ENCODE measurements at regions not wholly inside any gene's neighbourhood (a gene's known extent, or its start where the extent isn't known, plus 50 kb on each side); places are given as distances from the start of the nearest gene placed in this dataset.

GRCh38 chr5:53172630-53173029 lies 63.1 kb upstream of the MOCS2 start:
- DNase-seq (ENCODE audit: insufficient read length, low spot score), result no peak
- TF ChIP-seq PAX5 (IDR thresholded peaks at IDR 0.05; ENCODE audit: insufficient read depth, low read length, severe bottlenecking) (no peak), POLR2A (IDR thresholded peaks at IDR 0.05; ENCODE audit: low read depth, low read length) (no peak), POLR2AphosphoS5 (IDR thresholded peaks at IDR 0.05; ENCODE audit: low read depth, low read length) (no peak), SPI1 (IDR thresholded peaks at IDR 0.05; ENCODE audit: low read depth, low read length) (no peak), TAF1 (IDR thresholded peaks at IDR 0.05; ENCODE audit: low read depth, low read length) (no peak), POU2F2 (IDR thresholded peaks at IDR 0.05; ENCODE audit: low read depth, low read length) (no peak)
- no peak for FAIRE-seq

GRCh38 chr5:53173083-53173482 lies 63.5 kb upstream of the MOCS2 start:
- TF ChIP-seq POLR2A (IDR thresholded peaks at IDR 0.05; ENCODE audit: low read depth, low read length) (no peak), SPI1 (IDR thresholded peaks at IDR 0.05; ENCODE audit: low read depth, low read length) (no peak), TAF1 (IDR thresholded peaks at IDR 0.05; ENCODE audit: low read depth, low read length) (no peak), POU2F2 (IDR thresholded peaks at IDR 0.05; ENCODE audit: low read depth, low read length) (no peak), POLR2AphosphoS5 (IDR thresholded peaks at IDR 0.05; ENCODE audit: low read depth, low read length) (no peak), PAX5 (IDR thresholded peaks at IDR 0.05; ENCODE audit: insufficient read depth, low read length, severe bottlenecking) (no peak)
- no peak for DNase-seq (ENCODE audit: insufficient read length, low spot score)

DNA sequence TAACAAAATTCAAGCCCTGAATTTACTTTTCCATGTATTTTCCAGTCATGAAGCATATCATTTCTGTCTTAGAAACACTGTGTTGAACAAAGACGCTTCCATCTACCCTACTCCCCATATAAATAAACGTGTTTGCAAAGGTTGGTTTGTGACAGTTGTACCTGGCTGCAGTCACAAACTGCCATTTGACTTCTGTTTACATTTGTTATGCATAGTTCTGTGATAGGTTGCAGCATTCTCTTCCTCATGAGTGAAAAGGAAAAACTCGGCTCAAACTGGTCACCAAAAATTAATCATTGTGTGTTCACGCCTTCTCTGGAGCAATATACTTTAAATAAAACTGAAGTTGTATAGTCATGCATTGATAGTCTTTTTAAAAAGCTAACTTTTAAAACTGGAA lies 69.3 kb upstream of the MOCS2 start:
- FAIRE-seq (no peak), DNase-seq (ENCODE audit: insufficient read length, low spot score) (no peak)
- TF ChIP-seq POU2F2 (IDR thresholded peaks at IDR 0.05; ENCODE audit: low read depth, low read length), result no peak
- no peak for TF ChIP-seq TAF1 (IDR thresholded peaks at IDR 0.05; ENCODE audit: low read depth, low read length)
- no peak for TF ChIP-seq POLR2A (IDR thresholded peaks at IDR 0.05; ENCODE audit: low read depth, low read length)
- no peak for TF ChIP-seq SPI1 (IDR thresholded peaks at IDR 0.05; ENCODE audit: low read depth, low read length)
- no peak for TF ChIP-seq PAX5 (IDR thresholded peaks at IDR 0.05; ENCODE audit: insufficient read depth, low read length, severe bottlenecking)
- TF ChIP-seq POLR2AphosphoS5 (IDR thresholded peaks at IDR 0.05; ENCODE audit: low read depth, low read length), result no peak

More at GRCh38 chr5:53173083-53173482, 63.5 kb upstream of the MOCS2 start:
- FAIRE-seq, result no peak

GRCh38 chr5:53179691-53180090 lies 70.1 kb upstream of the MOCS2 start:
- TF ChIP-seq POLR2AphosphoS5 (IDR thresholded peaks at IDR 0.05; ENCODE audit: low read depth, low read length) (no peak), PAX5 (IDR thresholded peaks at IDR 0.05; ENCODE audit: insufficient read depth, low read length, severe bottlenecking) (no peak), POU2F2 (IDR thresholded peaks at IDR 0.05; ENCODE audit: low read depth, low read length) (no peak), SPI1 (IDR thresholded peaks at IDR 0.05; ENCODE audit: low read depth, low read length) (no peak), TAF1 (IDR thresholded peaks at IDR 0.05; ENCODE audit: low read depth, low read length) (no peak), POLR2A (IDR thresholded peaks at IDR 0.05; ENCODE audit: low read depth, low read length) (no peak)

GRCh38 chr5:53180538-53180937 lies 71.0 kb upstream of the MOCS2 start:
- FAIRE-seq, result no peak
- no peak for DNase-seq (ENCODE audit: insufficient read length, low spot score)
- TF ChIP-seq SPI1 (IDR thresholded peaks at IDR 0.05; ENCODE audit: low read depth, low read length), result no peak
- no peak for TF ChIP-seq POLR2A (IDR thresholded peaks at IDR 0.05; ENCODE audit: low read depth, low read length)
- TF ChIP-seq PAX5 (IDR thresholded peaks at IDR 0.05; ENCODE audit: insufficient read depth, low read length, severe bottlenecking), result no peak
- no peak for TF ChIP-seq POLR2AphosphoS5 (IDR thresholded peaks at IDR 0.05; ENCODE audit: low read depth, low read length)
- no peak for TF ChIP-seq TAF1 (IDR thresholded peaks at IDR 0.05; ENCODE audit: low read depth, low read length)
- TF ChIP-seq POU2F2 (IDR thresholded peaks at IDR 0.05; ENCODE audit: low read depth, low read length), result no peak

More at GRCh38 chr5:53179691-53180090, 70.1 kb upstream of the MOCS2 start:
- no peak for DNase-seq (ENCODE audit: insufficient read length, low spot score)
- FAIRE-seq, result no peak

GRCh38 chr5:53180991-53181390 lies 71.4 kb upstream of the MOCS2 start:
- FAIRE-seq (no peak), DNase-seq (ENCODE audit: insufficient read length, low spot score) (no peak)
- TF ChIP-seq SPI1 (IDR thresholded peaks at IDR 0.05; ENCODE audit: low read depth, low read length) (no peak), PAX5 (IDR thresholded peaks at IDR 0.05; ENCODE audit: insufficient read depth, low read length, severe bottlenecking) (no peak), POLR2A (IDR thresholded peaks at IDR 0.05; ENCODE audit: low read depth, low read length) (no peak), POU2F2 (IDR thresholded peaks at IDR 0.05; ENCODE audit: low read depth, low read length) (no peak), TAF1 (IDR thresholded peaks at IDR 0.05; ENCODE audit: low read depth, low read length) (no peak), POLR2AphosphoS5 (IDR thresholded peaks at IDR 0.05; ENCODE audit: low read depth, low read length) (no peak)

- TF ChIP-seq POLR2A (IDR thresholded peaks at IDR 0.05; ENCODE audit: low read depth, low read length) (no peak), PAX5 (IDR thresholded peaks at IDR 0.05; ENCODE audit: insufficient read depth, low read length, severe bottlenecking) (no peak), TAF1 (IDR thresholded peaks at IDR 0.05; ENCODE audit: low read depth, low read length) (no peak), SPI1 (IDR thresholded peaks at IDR 0.05; ENCODE audit: low read depth, low read length) (no peak), POU2F2 (IDR thresholded peaks at IDR 0.05; ENCODE audit: low read depth, low read length) (no peak), POLR2AphosphoS5 (IDR thresholded peaks at IDR 0.05; ENCODE audit: low read depth, low read length) (no peak)
- FAIRE-seq (no peak), DNase-seq (ENCODE audit: insufficient read length, low spot score) (no peak)
Observed at GRCh38 chr5:53183880-53184279, 74.3 kb upstream of the MOCS2 start.

- FAIRE-seq, result no peak
- no peak for DNase-seq (ENCODE audit: insufficient read length, low spot score)
- no peak for TF ChIP-seq POU2F2 (IDR thresholded peaks at IDR 0.05; ENCODE audit: low read depth, low read length)
- TF ChIP-seq SPI1 (IDR thresholded peaks at IDR 0.05; ENCODE audit: low read depth, low read length), result no peak
Observed at GRCh38 chr5:53191548-53192165, 82.1 kb upstream of the MOCS2 start.

DNA sequence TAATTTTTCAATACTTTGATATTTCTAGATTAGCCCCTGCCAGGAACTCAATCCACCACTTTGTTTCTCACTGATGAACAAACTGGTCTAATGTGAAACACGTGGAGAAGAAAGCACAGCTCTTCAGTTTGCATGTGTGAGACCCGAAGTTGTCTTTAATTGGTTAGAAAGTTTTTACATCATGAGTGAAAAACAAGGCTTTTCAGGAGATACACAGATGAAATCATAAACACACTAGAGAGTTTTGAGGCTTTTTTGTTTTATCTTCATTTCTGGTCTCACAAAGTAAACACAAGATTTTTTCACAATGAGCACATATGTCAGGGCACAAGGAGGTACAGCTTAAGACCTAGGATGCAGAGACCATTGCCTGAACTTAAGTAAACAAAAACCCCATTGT lies 84.5 kb upstream of the MOCS2 start:
- DNase-seq (ENCODE audit: insufficient read length, low spot score), result no peak
- FAIRE-seq, result no peak
- no peak for TF ChIP-seq POLR2A (IDR thresholded peaks at IDR 0.05; ENCODE audit: low read depth, low read length)
- no peak for TF ChIP-seq TAF1 (IDR thresholded peaks at IDR 0.05; ENCODE audit: low read depth, low read length)
- TF ChIP-seq POLR2AphosphoS5 (IDR thresholded peaks at IDR 0.05; ENCODE audit: low read depth, low read length), result no peak
- no peak for TF ChIP-seq PAX5 (IDR thresholded peaks at IDR 0.05; ENCODE audit: insufficient read depth, low read length, severe bottlenecking)
- no peak for TF ChIP-seq POU2F2 (IDR thresholded peaks at IDR 0.05; ENCODE audit: low read depth, low read length)
- TF ChIP-seq SPI1 (IDR thresholded peaks at IDR 0.05; ENCODE audit: low read depth, low read length), result no peak

DNA sequence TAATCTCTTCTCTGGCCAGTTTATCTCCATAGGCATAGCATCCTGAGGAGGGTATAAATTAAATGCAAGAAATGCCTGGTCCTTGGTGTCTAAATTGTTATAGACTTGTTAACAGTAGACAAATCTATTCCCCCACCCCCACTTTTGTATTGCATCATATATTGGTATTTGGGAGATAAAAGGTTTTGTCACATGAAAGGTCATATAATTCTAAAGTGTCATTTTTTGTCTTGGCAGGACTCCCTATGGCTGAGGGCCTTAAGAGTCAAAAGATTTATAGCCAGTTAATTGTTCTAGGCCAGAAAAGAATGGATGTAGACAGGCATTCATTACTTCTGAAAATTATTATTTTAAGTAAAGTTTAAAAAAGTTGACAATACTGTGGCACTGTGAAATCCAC lies 90.3 kb upstream of the MOCS2 start:
- DNase-seq (ENCODE audit: insufficient read length, low spot score) (no peak), FAIRE-seq (no peak)
- no peak for TF ChIP-seq POLR2A (IDR thresholded peaks at IDR 0.05; ENCODE audit: low read depth, low read length)

All from GM12891 (cell line).